Mammary epithelial cell (primary cell): ENCODE measurements at regions not wholly inside any gene's neighbourhood (a gene's known extent, or its start where the extent isn't known, plus 50 kb on each side); places are given as distances from the start of the nearest gene placed in this dataset.
"Not testable (repeated sequence)": the region's sequence is repeated elsewhere in the genome, so short reads cannot be mapped to it uniquely, and the experiment has no call there.

Experiments
- CTCF ChIP-seq, 2 donors: IDR thresholded peaks in 1 of 2; conservative IDR thresholded peaks in 1 of 2; 2 replicates each; pipeline ENCODE4 v1.5.1; 2011 to 2012; ENCODE audit warnings: inconsistent platforms in 2 of 2, low read length in 2 of 2, mild to moderate bottlenecking in 2 of 2, control low read depth in 1 of 2, low read depth in 1 of 2; ENCODE audit not compliant: insufficient read depth in 1 of 2; ENCODE audit errors: extremely low read depth in 1 of 2
- EZH2 ChIP-seq: IDR thresholded peaks from 2 replicates; pipeline ENCODE4 v1.6.1; 2012; ENCODE audit warnings: low read length, inconsistent platforms, borderline replicate concordance

- TF ChIP-seq CTCF (conservative IDR thresholded peaks at IDR 0.05 in 1 of 2, IDR thresholded peaks at IDR 0.05 in 1 of 2; ENCODE audit: extremely low read depth in 1 of 2, insufficient read depth in 1 of 2, low read depth in 1 of 2, low read length in 2 of 2); EZH2: not testable (repeated sequence)
Observed at GRCh38 chr9:126077656-126078055, 249.0 kb upstream of the MVB12B start.
